Large intestine (tissue), 3 donors: ENCODE measurements at regions not wholly inside any gene's neighbourhood (a gene's known extent, or its start where the extent isn't known, plus 50 kb on each side); places are given as distances from the start of the nearest gene placed in this dataset.

ENCODE experiments used
- DNase-seq, 2 donors: peaks; one replicate each; pipeline versions ENCODE4 v3.0.0 to v3.0.0-alpha.2; 2013
- H3K27ac ChIP-seq: one replicate; pipeline ENCODE4 v1.5.1; 2013; ENCODE audit warnings: low read length
- H3K27me3 ChIP-seq: 2 replicates; pipeline ENCODE4 v1.6.1; 2013; ENCODE audit warnings: low read length; ENCODE audit not compliant: control insufficient read depth, insufficient read depth
- H3K36me3 ChIP-seq: 2 replicates; pipeline ENCODE4 v1.6.1; 2013; ENCODE audit warnings: low read length; ENCODE audit not compliant: control insufficient read depth, insufficient read depth
- H3K4me1 ChIP-seq: one replicate; pipeline ENCODE4 v1.6.1; 2013; ENCODE audit warnings: low read length; ENCODE audit not compliant: control insufficient read depth, insufficient read depth
- H3K4me3 ChIP-seq: one replicate; pipeline ENCODE4 v1.5.1; 2013; ENCODE audit warnings: low read length
- H3K9me3 ChIP-seq: one replicate; pipeline ENCODE4 v1.6.1; 2013; ENCODE audit warnings: mild to moderate bottlenecking, low read depth, low read length, moderate library complexity; ENCODE audit not compliant: control insufficient read depth
- WGBS: methylation state at CpG from one replicate; pipeline ENCODE4 v1.1.5; 2013; ENCODE audit warnings: low lambda C conversion rate; ENCODE audit not compliant: insufficient coverage; 5-methylcytosine and 5-hydroxymethylcytosine counted together

DNA sequence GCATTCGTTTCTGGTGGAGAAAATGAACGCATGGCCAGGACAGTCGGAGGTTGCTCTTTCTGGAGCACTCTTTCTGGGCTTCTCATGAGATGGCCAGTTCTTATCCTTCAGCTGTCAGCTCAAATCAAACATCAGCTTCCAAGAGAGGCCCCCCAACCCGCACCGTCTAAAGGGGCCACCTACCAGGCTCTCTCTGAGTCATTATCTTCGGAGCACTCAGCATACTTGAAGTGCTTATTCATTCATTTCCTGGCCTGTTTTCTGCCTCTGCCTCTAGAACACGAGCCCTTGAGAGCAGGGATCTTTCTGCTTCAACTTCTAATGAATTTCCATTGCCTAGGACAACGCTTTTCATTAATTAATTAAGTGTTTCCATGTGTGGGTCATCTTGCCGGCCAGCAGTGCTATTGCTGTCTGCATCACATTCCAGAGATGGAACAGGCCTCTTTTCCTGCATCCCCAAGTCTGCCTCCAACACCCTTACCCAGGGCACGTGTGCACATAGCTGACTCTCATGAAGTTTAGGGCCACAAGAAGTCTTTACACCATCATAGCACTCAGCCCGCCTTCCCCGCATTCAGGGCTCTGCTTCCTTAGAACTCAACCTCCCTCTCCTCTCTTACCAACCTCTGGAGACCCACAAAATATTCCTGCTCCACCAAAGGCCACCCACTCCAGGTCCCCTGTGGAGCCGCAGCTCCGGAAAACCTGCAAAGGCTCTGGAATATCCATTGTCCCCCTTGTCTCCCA lies 52.1 kb upstream of the LAPTM5 start:
- Histone ChIP-seq H3K27ac (peak overlapping the region; percentile 25), H3K27me3 (peaks cover 25% of the 10 kb centered on the region)
- no CpG with 5 or more reads among the region's 14 CpGs for WGBS

DNA sequence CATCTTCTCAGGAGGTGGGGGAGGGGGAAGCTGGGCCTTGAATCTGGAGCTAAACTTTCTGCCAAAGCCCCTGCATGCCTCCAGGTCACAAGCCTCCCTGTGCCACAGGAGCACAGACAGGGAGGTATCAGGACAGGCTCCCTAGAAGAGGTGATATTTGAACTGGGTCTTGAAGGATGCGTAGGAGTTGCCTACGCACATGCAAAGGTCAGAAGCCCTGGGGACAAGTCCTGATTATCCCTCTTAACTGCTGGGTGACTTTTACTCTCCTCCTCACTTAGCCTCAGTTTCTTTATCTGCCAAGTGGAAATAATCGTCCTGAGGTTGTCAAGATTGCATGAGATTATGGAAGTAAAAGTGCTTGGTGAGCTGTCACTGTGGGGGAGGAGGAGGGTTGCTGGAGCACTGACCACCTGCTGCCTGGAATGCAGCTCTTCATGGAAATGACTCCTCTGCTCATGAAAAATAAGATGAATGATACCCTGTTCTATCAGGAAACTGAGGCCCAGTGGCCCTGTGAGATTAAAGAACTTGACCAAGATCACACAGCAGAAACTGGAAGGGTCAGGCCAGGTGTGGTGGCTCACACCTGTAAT lies 50.6 kb upstream of the LAPTM5 start:
- Histone ChIP-seq H3K27me3 (peaks cover 18% of the 10 kb centered on the region), H3K4me3 (no peak overlapping the region), H3K4me1 (peaks cover 17% of the 10 kb centered on the region), H3K9me3 (no peaks in the 10 kb centered on the region), H3K27ac (no peak overlapping the region), H3K36me3 (no peaks in the 10 kb centered on the region)
- DNase-seq = no peak
- WGBS = no CpG with 5 or more reads among the region's 3 CpGs

More for the DNA sequence above, 52.1 kb upstream of the LAPTM5 start:
- peaks cover 12% of the 10 kb centered on the region for H3K4me1 ChIP-seq
- no peak overlapping the region for H3K4me3 ChIP-seq
- peak in 1 of 2 donors; percentile 33 for DNase-seq
- no peaks in the 10 kb centered on the region for H3K36me3 ChIP-seq
- no peaks in the 10 kb centered on the region for H3K9me3 ChIP-seq

DNA sequence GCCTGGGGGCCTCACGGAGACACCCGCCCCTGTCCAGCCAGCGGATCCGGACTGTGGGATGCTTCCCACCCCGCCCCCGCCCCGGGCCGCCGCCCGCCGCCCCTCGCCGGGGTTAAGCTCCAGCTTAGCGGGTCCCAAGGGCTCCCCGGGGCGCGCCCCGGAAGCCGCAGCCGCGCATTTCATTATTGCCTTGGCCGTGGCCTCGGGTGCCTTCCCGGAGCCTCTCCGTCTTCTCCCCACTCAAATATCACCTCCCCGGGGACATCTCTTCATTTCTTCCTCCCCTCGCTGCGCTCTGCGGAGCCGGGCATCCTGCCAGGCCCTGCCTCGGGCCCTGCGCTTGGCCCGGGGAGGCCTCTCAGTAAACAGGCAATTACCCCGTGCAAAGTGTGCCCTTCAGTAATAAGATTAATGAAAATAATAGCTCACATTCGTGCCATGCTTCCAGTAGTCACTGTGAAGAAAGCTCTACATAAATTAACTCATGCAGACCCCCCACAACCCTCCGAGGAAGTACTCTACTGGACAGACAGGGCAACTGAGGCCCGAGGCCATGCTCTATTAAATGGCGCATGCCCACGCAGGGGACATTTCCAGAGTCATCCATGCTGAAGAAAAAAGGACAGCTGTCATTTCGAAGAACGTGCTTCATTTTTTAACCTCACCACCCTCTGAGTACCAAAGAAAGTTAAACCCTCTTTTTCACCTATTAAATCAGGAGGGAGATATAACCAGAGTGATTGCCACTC lies 49.9 kb upstream of the LAPTM5 start:
- no peak for DNase-seq
- Histone ChIP-seq H3K36me3 (no peaks in the 10 kb centered on the region), H3K27me3 (peaks cover 18% of the 10 kb centered on the region), H3K4me3 (no peak overlapping the region), H3K27ac (no peak overlapping the region), H3K4me1 (peaks cover 17% of the 10 kb centered on the region), H3K9me3 (no peaks in the 10 kb centered on the region)
- 80% methylated on average over 1 of the region's 41 CpGs for WGBS
